HG02938 (cell line): ENCODE measurements at regions not wholly inside any gene's neighbourhood (a gene's known extent, or its start where the extent isn't known, plus 50 kb on each side); places are given as distances from the start of the nearest gene placed in this dataset.

Source experiments
- ATAC-seq: cut with Tn5 transposase; IDR thresholded peaks from one replicate; pipeline ENCODE4 v1.9.1; 2021; ENCODE audit warnings: mild to moderate bottlenecking, moderate library complexity; ENCODE audit not compliant: unreplicated experiment

- ATAC-seq: no peak
Measured at GRCh38 chrY:17235769-17236168, 644.3 kb downstream of the CDY2B start.

DNA sequence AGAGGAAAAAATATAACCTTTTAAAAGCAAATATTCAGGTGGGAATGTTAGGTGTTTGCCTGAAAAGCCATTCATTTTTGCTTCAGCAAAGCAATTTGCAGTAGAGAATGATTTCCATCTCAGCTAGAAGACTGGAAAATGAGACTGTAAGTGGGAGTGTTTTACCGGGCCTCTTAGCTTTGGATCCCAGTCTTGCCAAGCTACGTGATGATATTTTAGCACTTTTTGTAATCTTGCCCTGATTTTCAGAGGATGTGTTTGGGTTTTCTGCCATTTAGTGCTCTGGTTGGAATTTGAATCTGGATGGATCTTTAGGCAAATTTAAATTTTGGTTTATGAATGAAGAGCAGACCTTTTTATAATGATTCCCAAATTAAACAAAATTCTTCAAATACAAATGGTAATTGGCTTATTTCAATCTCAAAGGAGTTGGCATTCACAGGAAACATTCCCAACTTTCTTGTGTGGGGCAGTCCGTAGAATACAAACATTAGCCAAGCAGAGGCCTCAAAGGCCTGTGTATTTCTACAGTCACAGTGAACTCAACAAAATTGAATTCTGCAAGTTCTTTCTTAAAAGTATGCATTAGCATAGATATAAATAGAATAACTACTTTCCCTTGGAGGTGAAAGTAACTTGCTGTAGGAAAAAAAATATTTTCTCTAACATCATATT lies 646.4 kb downstream of the CDY2B start:
- no peak for ATAC-seq

GRCh38 chrY:17231994-17232393 lies 648.0 kb downstream of the CDY2B start:
- no peak for ATAC-seq

- ATAC-seq: no peak
Measured at GRCh38 chrY:17223502-17223901, 656.5 kb downstream of the CDY2B start.

- no peak for ATAC-seq
Measured at GRCh38 chrY:17202395-17202794, 677.6 kb downstream of the CDY2B start.

GRCh38 chrY:17184299-17184698 lies 695.7 kb downstream of the CDY2B start:
- no peak for ATAC-seq

DNA sequence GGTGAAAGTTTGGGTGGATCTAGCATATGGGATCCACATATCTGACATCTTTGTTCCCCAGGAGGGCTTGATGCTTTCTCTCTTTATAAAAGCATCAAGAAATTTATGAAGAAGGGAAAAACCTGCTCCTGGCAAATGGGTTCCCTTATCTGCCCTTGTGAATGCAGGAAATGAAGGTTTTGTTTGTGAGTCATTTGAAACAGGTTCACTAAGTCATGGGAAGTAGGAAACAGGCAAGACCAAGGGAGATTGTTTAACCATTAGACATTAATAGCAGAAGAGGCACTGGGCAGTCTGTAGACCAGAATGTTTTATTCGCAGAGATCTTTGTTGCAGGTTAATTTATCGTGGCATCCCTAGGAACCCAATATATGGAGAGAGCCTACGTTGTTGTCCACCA lies 713.1 kb downstream of the CDY2B start:
- no peak for ATAC-seq

GRCh38 chrY:17122166-17122565 lies 757.9 kb downstream of the CDY2B start:
- no peak for ATAC-seq

GRCh38 chrY:17085303-17085702 lies 794.7 kb downstream of the CDY2B start:
- ATAC-seq: no peak

DNA sequence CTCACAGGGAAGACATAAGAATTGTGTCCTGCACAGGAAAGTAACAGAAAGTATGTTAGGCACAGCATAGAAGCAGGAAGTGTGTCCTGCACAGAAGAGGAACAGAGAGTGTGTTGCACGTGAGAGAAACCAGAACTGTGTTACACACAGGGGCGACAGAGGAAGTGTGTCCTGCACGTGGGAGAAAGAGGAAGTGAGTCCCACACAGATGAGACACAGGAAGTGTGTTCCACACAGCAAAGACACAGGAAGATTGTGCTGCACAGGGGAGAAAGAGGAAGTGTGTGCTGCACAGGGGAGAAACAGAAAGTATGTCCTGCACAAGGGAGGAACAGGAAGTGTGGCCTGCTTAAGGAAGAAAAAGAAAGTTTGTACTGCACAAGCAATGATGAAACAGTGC lies 800.1 kb downstream of the CDY2B start:
- no peak for ATAC-seq

- no peak for ATAC-seq
Measured at GRCh38 chrY:17067307-17067706, 812.7 kb downstream of the CDY2B start.

- no peak for ATAC-seq
Measured at GRCh38 chrY:17053041-17053440, 827.0 kb downstream of the CDY2B start.

- no peak for ATAC-seq
Measured at GRCh38 chrY:17050374-17050773, 829.6 kb downstream of the CDY2B start.

DNA sequence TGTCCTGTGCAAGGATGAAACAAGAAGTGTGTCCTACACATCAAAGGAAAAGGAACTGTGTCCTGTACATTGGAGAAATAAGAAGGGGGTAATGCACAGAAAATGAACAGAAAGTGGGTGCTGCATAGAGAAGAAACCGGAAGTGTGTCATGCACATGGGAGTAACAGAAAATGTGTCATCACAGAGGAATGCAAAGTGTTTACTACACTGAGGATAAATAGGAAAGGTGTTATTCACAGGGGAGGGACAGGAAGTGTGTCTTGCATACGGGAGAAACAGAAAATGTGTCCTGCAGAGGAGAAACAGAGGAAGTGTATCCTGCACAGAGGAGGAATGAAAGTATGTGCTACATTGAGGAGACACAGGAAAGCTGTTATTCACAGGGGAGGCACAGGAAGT lies 834.9 kb downstream of the CDY2B start:
- no peak for ATAC-seq

GRCh38 chrY:17044723-17045122 lies 835.3 kb downstream of the CDY2B start:
- no peak for ATAC-seq

- no peak for ATAC-seq
Measured at GRCh38 chrY:17044272-17044671, 835.7 kb downstream of the CDY2B start.

DNA sequence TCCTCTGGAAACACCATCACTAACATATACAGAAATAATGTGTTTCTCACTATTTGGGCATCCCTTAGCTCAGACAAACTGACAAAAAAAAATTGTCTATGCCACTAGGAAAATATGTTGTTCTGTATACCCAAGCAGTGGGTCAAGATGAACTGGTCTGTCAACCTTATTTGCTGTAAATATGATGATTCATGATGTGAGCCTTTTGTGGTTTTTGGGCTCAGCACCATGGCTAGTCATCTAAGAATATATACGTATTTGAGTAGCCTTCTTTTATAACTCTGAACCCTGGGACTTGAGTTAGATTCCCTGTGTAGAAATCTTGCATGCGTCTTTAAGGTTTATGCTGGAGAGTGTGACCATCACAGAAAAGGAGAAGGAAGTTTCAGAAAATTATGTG lies 841.6 kb downstream of the CDY2B start:
- ATAC-seq: no peak

GRCh38 chrY:17018126-17018525 lies 861.9 kb downstream of the CDY2B start:
- no peak for ATAC-seq

DNA sequence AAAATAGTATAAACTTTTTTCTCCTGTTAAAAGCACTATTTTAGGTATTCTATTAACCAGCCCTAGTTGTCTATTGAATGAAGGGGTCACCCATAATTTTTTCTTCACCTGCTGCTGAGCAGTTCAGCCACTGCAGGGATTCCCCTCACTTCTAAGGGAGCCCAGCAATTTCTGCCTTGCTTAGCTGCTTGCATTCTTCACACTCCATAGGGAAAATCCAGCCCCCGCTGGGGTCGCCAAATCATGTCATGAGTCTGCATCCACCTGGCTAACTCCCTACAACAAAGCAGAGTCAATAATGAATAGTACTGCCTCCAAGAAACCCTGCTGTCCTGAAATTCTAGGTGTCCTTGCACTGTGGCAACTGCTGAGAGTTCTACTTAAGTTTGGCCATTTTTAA lies 886.5 kb downstream of the CDY2B start:
- no peak for ATAC-seq

GRCh38 chrY:16981776-16982175 lies 898.2 kb downstream of the CDY2B start:
- no peak for ATAC-seq

GRCh38 chrY:16959071-16959470 lies 920.9 kb downstream of the CDY2B start:
- no peak for ATAC-seq

DNA sequence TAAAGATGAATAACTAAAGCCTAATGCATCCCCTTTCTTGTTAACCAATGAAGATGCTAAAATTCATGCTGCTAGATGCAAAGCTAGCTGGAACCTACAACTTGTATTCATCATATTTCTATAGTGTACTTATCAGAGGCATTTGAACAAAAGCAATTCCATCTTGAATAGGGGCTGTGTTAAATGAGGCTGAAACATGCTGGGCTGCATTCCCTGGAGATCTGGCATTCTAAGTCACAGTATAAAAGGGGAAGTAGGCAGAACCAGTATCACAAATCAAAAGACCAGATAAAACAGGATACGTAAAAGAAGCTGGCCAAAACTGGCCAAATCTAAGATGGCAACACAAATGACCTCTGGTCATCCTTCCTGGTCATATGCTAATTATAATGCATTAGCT lies 932.8 kb downstream of the CDY2B start:
- no peak for ATAC-seq
